ENCODE measurements at regions not wholly inside any gene's neighbourhood (a gene's known extent, or its start where the extent isn't known, plus 50 kb on each side); places are given as distances from the start of the nearest gene placed in this dataset.

- no peak overlapping the region for H3K27ac ChIP-seq
- no peak overlapping the region for H3K4me3 ChIP-seq
- no peak for TF ChIP-seq CTCF (IDR thresholded peaks at IDR 0.05)
- DNase-seq (ENCODE audit: low spot score), result no peak
Observed at GRCh38 chr4:35238793-35239192, 1005.5 kb downstream of the ARAP2 start.

- Histone ChIP-seq H3K27ac (no peak overlapping the region), H3K4me3 (no peak overlapping the region)
- DNase-seq (ENCODE audit: low spot score), result no peak
- no peak for TF ChIP-seq CTCF (IDR thresholded peaks at IDR 0.05)
Observed at GRCh38 chr4:35246493-35246892, 997.8 kb downstream of the ARAP2 start.

- no peak for TF ChIP-seq CTCF (IDR thresholded peaks at IDR 0.05)
- Histone ChIP-seq H3K4me3 (no peak overlapping the region), H3K27ac (no peak overlapping the region)
- no peak for DNase-seq (ENCODE audit: low spot score)
Observed at GRCh38 chr4:35247047-35247446, 997.3 kb downstream of the ARAP2 start.

- no peak for DNase-seq (ENCODE audit: low spot score)
- H3K27ac ChIP-seq, result no peak overlapping the region
- no peak for TF ChIP-seq CTCF (IDR thresholded peaks at IDR 0.05)
- H3K4me3 ChIP-seq, result no peak overlapping the region
Observed at GRCh38 chr4:35250331-35250730, 994.0 kb downstream of the ARAP2 start.

- H3K4me3 ChIP-seq, result no peak overlapping the region
- TF ChIP-seq CTCF (IDR thresholded peaks at IDR 0.05), result no peak
- DNase-seq (ENCODE audit: low spot score), result no peak
- H3K27ac ChIP-seq, result no peak overlapping the region
Observed at GRCh38 chr4:35250761-35251160, 993.6 kb downstream of the ARAP2 start.

- no peak for TF ChIP-seq CTCF (IDR thresholded peaks at IDR 0.05)
- no peak for DNase-seq (ENCODE audit: low spot score)
- no peak overlapping the region for H3K27ac ChIP-seq
Observed at GRCh38 chr4:35252071-35252470, 992.2 kb downstream of the ARAP2 start.

GRCh38 chr4:35252866-35253265 lies 991.4 kb downstream of the ARAP2 start:
- no peak for DNase-seq (ENCODE audit: low spot score)

More at GRCh38 chr4:35252071-35252470, 992.2 kb downstream of the ARAP2 start:
- H3K4me3 ChIP-seq, result no peak overlapping the region

More at GRCh38 chr4:35252866-35253265, 991.4 kb downstream of the ARAP2 start:
- Histone ChIP-seq H3K4me3 (no peak overlapping the region), H3K27ac (no peak overlapping the region)
- TF ChIP-seq CTCF (IDR thresholded peaks at IDR 0.05), result no peak
